B cell (primary cell): ENCODE measurements at regions not wholly inside any gene's neighbourhood (a gene's known extent, or its start where the extent isn't known, plus 50 kb on each side); places are given as distances from the start of the nearest gene placed in this dataset.

Experiments used
- ATAC-seq: fragments of 200-7000 bp; cut with Tn5 transposase; one replicate; pipeline ENCODE4 v1.10.0; 2021; ENCODE audit warnings: low read depth, mild to moderate bottlenecking, moderate number of reproducible peaks, moderate library complexity
- CTCF ChIA-PET: fragments of 350-600 bp; sonication (Branson Sonifier 250); formaldehyde crosslinking; loops from one replicate; lab custom pipeline; 2021; ENCODE audit warnings: antibody characterized with exemption, inconsistent platforms; lab: Charles Lee
- POLR2A ChIA-PET: fragments of 350-600 bp; sonication (Branson Sonifier 250); formaldehyde crosslinking; loops from one replicate; lab custom pipeline; 2021; ENCODE audit warnings: antibody characterized with exemption; lab: Charles Lee
- DNase-seq: peaks from one replicate; pipeline ENCODE4 v3.0.0; 2013
- H2AFZ ChIP-seq: 2 replicates; pipeline ENCODE4 v1.6.1; 2012; ENCODE audit warnings: mild to moderate bottlenecking, low read depth, low read length; ENCODE audit not compliant: insufficient read depth, poor library complexity, severe bottlenecking
- H3K27ac ChIP-seq, 2 donors: 1 replicate in 1 of 2; 2 replicates in 1 of 2; pipeline ENCODE4 v1.5.1; 2012 to 2013; ENCODE audit warnings: low read length in 2 of 2, mild to moderate bottlenecking in 2 of 2, moderate library complexity in 1 of 2
- H3K27me3 ChIP-seq, 4 experiments: fragments of 200-600 bp in 1 of 4; sonication (generic) in 1 of 4; replicated peaks in 1 of 4; 1 replicate in 2 of 4; 2 replicates in 2 of 4; pipeline versions ENCODE4 v1.6.1 to v1.7.0; 2013 to 2016; ENCODE audit warnings: low read length in 3 of 4, mild to moderate bottlenecking in 2 of 4, mixed read lengths in 1 of 4, moderate library complexity in 1 of 4; ENCODE audit not compliant: insufficient read depth in 4 of 4, control insufficient read depth in 3 of 4; ENCODE audit errors: control extremely low read depth in 1 of 4
- H3K36me3 ChIP-seq, 2 experiments: replicated peaks in 1 of 2; 1 replicate in 1 of 2; 2 replicates in 1 of 2; pipeline versions ENCODE4 v1.6.1 to v1.7.1; 2013; ENCODE audit warnings: low read length in 1 of 2; ENCODE audit not compliant: insufficient read depth in 2 of 2, control insufficient read depth in 1 of 2; ENCODE audit errors: control extremely low read depth in 1 of 2, extremely low read depth in 1 of 2
- H3K4me1 ChIP-seq, 2 donors: fragments of 200-600 bp in 1 of 2; sonication (generic) in 1 of 2; 1 replicate in 1 of 2; 2 replicates in 1 of 2; pipeline versions ENCODE4 v1.5.1 to v1.6.1; 2013 to 2017; ENCODE audit warnings: low read length in 2 of 2; ENCODE audit not compliant: control insufficient read depth in 2 of 2, insufficient read depth in 2 of 2
- H3K4me2 ChIP-seq: replicated peaks from 2 replicates; pipeline ENCODE3; 2012; ENCODE audit warnings: mild to moderate bottlenecking, low read depth, low read length; ENCODE audit not compliant: poor library complexity, severe bottlenecking
- H3K4me3 ChIP-seq, 5 experiments: fragments of 200-600 bp in 1 of 5; sonication (generic) in 1 of 5; 1 replicate in 3 of 5; 2 replicates in 2 of 5; pipeline versions ENCODE4 v1.5.1 to v1.7.0; 2011 to 2016; ENCODE audit warnings: low read length in 4 of 5, mild to moderate bottlenecking in 4 of 5, low read depth in 2 of 5, control low read depth in 1 of 5, moderate library complexity in 1 of 5; ENCODE audit not compliant: insufficient read depth in 1 of 5; ENCODE audit errors: control extremely low read depth in 1 of 5, extremely low read depth in 1 of 5
- H3K79me2 ChIP-seq: fragments of 200-600 bp; sonication (generic); one replicate; pipeline ENCODE4 v1.6.0; 2016; ENCODE audit warnings: low read length; ENCODE audit not compliant: control insufficient read depth, insufficient read depth
- H3K9ac ChIP-seq: fragments of 200-600 bp; sonication (generic); 2 replicates; pipeline ENCODE4 v1.6.1; 2017; ENCODE audit warnings: mild to moderate bottlenecking, low read length, moderate library complexity
- H3K9me3 ChIP-seq, 3 donors: one replicate each; pipeline versions ENCODE4 v1.6.1 to v1.7.1; 2013; ENCODE audit warnings: low read length in 2 of 3; ENCODE audit not compliant: control insufficient read depth in 2 of 3, insufficient read depth in 1 of 3; ENCODE audit errors: control extremely low read depth in 1 of 3
- H4K20me1 ChIP-seq: 2 replicates; pipeline ENCODE4 v1.6.0; 2012; ENCODE audit warnings: mild to moderate bottlenecking, low read length; ENCODE audit not compliant: insufficient read depth, control insufficient read depth, poor library complexity, severe bottlenecking
- H3K27ac Mint-ChIP-seq: one replicate; pipeline ENCODE4 v1.8.0; 2021; ENCODE audit warnings: mixed read lengths
- H3K27me3 Mint-ChIP-seq: one replicate; pipeline ENCODE4 v1.8.0; 2021; ENCODE audit warnings: mixed read lengths
- H3K4me1 Mint-ChIP-seq: one replicate; pipeline ENCODE4 v1.8.0; 2021; ENCODE audit warnings: mixed read lengths
- H3K4me3 Mint-ChIP-seq: one replicate; pipeline ENCODE4 v1.8.0; 2021; ENCODE audit warnings: mixed read lengths
- H3K9me3 Mint-ChIP-seq: one replicate; pipeline ENCODE4 v1.8.0; 2022; ENCODE audit warnings: mixed read lengths; ENCODE audit not compliant: insufficient read depth
- EZH2 ChIP-seq: IDR thresholded peaks from 2 replicates; pipeline ENCODE4 v1.6.1; 2012; ENCODE audit warnings: borderline replicate concordance, low read depth, mild to moderate bottlenecking, moderate library complexity, low read length; ENCODE audit not compliant: insufficient read depth, poor library complexity, severe bottlenecking
- WGBS: methylation state at CpG from one replicate; pipeline ENCODE4 v1.1.5; 2013; ENCODE audit warnings: missing lambda C conversion rate; ENCODE audit not compliant: insufficient coverage; 5-methylcytosine and 5-hydroxymethylcytosine counted together
- intact Hi-C: fragments of 100-400 bp; cut with micrococcal nuclease; formaldehyde crosslinking; loops from one replicate; pipeline ENCODE4 v1.10.0; 2022
- TF ChIP-seq, protein P1 (sequence below): fragments of 200-600 bp; IDR thresholded peaks from one replicate; pipeline ENCODE4 v1.8.0; 2022; ENCODE audit warnings: antibody characterized with exemption, mild to moderate bottlenecking

GRCh38 chr9:118331622-118332045 is 627.4 kb downstream of the TLR4 start:
- intact Hi-C loops: no loop called here
- no peak overlapping the region for H3K27ac Mint-ChIP-seq
- H3K36me3 ChIP-seq: no peaks in the 10 kb centered on the region
- CTCF ChIA-PET: no interaction called here
- no peak overlapping the region for H3K4me3 ChIP-seq
- H3K4me2 ChIP-seq: no peak overlapping the region
- POLR2A ChIA-PET: no interaction called here
- DNase-seq (no peak), ATAC-seq (no peak)
- no peak overlapping the region for H3K27ac ChIP-seq
- H3K4me1 ChIP-seq: no peaks in the 10 kb centered on the region
- H3K79me2 ChIP-seq: no peaks in the 10 kb centered on the region
- H3K27me3 Mint-ChIP-seq: no peaks in the 10 kb centered on the region
- WGBS: 94% methylated on average over 5 of the region's 5 CpGs
- H3K9ac ChIP-seq: no peak overlapping the region
- H3K9me3 Mint-ChIP-seq: no peaks in the 10 kb centered on the region
- no peak for TF ChIP-seq EZH2
- TF ChIP-seq, protein P1, sequence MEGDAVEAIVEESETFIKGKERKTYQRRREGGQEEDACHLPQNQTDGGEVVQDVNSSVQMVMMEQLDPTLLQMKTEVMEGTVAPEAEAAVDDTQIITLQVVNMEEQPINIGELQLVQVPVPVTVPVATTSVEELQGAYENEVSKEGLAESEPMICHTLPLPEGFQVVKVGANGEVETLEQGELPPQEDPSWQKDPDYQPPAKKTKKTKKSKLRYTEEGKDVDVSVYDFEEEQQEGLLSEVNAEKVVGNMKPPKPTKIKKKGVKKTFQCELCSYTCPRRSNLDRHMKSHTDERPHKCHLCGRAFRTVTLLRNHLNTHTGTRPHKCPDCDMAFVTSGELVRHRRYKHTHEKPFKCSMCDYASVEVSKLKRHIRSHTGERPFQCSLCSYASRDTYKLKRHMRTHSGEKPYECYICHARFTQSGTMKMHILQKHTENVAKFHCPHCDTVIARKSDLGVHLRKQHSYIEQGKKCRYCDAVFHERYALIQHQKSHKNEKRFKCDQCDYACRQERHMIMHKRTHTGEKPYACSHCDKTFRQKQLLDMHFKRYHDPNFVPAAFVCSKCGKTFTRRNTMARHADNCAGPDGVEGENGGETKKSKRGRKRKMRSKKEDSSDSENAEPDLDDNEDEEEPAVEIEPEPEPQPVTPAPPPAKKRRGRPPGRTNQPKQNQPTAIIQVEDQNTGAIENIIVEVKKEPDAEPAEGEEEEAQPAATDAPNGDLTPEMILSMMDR: no peak
- H3K4me1 Mint-ChIP-seq: no peaks in the 10 kb centered on the region
- H2AFZ ChIP-seq: no peak overlapping the region
- no peaks in the 10 kb centered on the region for H3K9me3 ChIP-seq
- no peaks in the 10 kb centered on the region for H4K20me1 ChIP-seq
- no peaks in the 10 kb centered on the region for H3K27me3 ChIP-seq
- H3K4me3 Mint-ChIP-seq: no peak overlapping the region

- ChIA-PET CTCF (no interaction called here), POLR2A (no interaction called here)
- WGBS: 70% methylated on average over 1 of the region's 5 CpGs
- ATAC-seq: no peak
- H3K4me3 ChIP-seq: no peak overlapping the region
- no peaks in the 10 kb centered on the region for H3K9me3 Mint-ChIP-seq
- no peak overlapping the region for H3K9ac ChIP-seq
- H3K4me3 Mint-ChIP-seq: no peak overlapping the region
- no peaks in the 10 kb centered on the region for H3K27me3 ChIP-seq
- H3K27me3 Mint-ChIP-seq: no peaks in the 10 kb centered on the region
- H3K9me3 ChIP-seq: no peaks in the 10 kb centered on the region
- H2AFZ ChIP-seq: no peak overlapping the region
- no peak for DNase-seq
- no peaks in the 10 kb centered on the region for H3K4me1 Mint-ChIP-seq
- H3K27ac ChIP-seq: no peak overlapping the region
- no peak for TF ChIP-seq EZH2
- TF ChIP-seq, protein P1: no peak
- H3K79me2 ChIP-seq: no peaks in the 10 kb centered on the region
- no peak overlapping the region for H3K4me2 ChIP-seq
- H3K36me3 ChIP-seq: no peaks in the 10 kb centered on the region
- no peaks in the 10 kb centered on the region for H4K20me1 ChIP-seq
- no peak overlapping the region for H3K27ac Mint-ChIP-seq
- intact Hi-C loops: no loop called here
- no peaks in the 10 kb centered on the region for H3K4me1 ChIP-seq
These were observed 632.2 kb downstream of the TLR4 start for GRCh38 chr9:118336250-118336942.
